Activated effector memory CD4-positive, alpha-beta T cell treated with anti-CD3 and anti-CD28 coated beads, Interleukin-2, amount 50 U/mL, for 16 hours (primary cell): ENCODE measurements at regions not wholly inside any gene's neighbourhood (a gene's known extent, or its start where the extent isn't known, plus 50 kb on each side); places are given as distances from the start of the nearest gene placed in this dataset.

ENCODE experiments used
- DNase-seq: peaks from one replicate; pipeline ENCODE4 v3.0.0-alpha.2; 2020

DNA sequence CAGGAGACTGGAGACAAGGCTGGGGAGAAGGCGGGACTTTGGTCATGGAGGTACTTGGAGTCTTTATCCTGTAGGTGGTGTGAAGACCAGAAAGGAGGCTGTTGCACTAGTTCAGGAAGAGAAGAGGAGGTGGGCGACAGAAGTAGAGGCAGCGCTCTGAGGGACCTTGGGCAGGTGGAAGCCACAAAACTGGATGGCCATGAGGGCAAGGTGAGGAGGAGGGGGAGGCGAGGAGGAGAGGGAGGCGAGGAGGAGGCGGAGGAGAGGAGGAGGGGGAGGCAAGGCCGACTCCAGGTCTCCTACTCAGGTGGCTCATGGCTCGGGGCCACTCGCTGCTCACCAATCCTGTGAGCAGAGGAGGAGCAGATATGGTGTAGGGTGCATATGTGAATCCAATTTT is 125.6 kb downstream of the RPLP1 start:
- no peak for DNase-seq

DNA sequence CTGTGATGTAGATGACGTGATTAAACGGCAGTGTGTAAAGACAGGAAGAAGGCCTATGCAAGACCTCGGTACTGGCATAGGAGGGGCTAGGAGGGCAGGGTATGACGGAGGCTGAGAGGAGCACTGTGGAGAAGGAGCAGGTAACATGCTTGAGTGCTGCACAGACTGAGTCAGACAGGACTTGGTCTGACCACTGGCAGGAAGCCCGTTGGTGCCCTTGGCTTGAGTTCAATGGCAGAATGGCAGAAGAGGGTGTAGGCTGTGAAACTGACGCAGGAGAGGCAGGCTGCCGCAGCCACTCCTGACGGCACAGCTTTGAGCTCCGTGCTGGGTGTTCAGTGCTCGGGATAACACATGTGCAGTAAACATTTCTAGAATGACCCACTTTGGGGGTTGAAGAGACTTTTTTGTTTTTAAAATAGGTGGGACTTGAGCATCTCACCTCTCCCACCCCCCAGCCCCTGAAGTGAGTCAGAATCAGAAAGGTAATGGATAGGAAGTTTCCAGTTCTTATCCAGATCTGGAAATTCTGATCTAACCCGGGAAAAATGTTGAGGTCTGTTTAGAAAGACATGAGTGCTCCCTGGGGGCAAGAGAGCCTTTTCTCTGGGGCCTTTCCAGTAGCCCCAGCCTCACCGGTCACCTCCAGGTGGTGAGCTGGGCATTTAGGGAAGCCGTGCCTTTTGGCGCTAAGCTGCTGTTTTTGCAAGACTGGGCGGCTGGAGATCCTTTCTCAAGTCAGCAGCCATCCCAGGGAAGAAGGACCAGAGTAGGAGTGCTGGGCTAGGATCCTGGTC is 126.4 kb downstream of the RPLP1 start:
- no peak for DNase-seq

DNA sequence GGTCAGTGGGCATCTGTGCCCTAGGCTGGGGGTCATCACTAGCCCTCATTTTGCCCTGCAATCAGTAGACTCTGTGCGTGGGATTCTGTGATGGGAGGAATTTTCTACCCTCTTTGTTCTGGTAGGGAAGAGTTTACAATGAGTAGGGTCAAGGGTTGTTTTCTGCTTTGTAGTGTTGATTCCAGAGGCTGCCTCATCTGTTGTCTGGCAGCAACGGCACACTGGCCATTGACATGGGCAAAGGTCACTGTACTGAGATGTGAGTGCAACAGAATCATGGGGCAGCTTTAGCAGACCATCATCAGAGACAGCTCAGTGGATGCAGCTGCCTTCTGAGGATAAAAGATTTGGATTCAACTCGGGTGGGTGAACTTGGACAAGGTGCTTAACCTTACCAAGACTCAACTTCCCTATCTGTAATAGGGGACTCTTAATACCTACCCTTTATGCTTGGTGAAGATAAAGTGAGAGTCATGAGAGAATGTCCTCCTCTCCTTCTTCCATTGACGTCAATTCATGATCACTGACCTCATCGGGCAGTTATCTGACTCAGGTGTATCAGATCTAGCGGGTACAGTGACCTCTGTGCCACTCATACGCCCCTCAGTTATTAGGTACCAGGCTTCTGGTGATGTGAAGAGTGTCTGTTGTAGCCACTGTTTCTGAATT is 127.5 kb downstream of the RPLP1 start:
- no peak for DNase-seq

DNA sequence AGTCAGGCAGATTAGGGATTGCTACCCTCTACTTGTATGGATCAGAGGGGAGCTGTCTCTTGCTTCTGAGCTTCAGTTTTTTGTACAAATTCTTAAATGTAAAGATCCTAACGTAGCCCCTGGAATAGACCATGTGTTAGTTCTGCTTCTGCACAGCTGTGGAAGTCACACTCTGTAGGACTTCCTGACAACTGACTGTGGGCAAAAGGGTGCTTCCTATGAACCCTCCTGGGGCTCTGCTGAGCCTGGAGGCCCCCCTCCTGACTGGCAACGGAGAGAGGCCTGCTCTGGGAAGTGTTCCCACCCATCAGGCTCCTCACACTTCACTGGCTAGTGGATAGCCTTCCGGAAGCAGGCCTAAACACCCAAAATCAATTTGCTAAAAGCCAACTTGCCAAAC is 131.0 kb downstream of the RPLP1 start:
- no peak for DNase-seq

DNA sequence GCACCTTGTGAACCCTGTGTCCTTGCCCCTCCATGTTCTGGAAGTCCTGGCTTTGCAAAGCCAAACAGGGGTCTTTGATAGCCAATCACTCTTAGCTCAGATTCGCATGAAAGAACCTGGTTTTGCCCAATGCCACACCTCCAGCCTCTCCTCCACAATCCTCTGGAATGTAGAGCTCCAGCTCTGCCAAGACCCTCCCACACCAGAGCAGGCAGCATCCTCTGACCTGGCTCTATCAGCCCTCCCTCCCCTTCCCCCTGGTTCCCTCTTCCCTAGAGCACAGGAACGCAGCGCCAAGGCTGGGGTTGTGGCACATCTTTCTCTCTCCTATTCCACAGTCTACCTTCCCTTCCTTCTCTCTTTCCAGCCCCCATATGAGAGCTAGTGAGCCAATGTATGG is 133.3 kb downstream of the RPLP1 start:
- DNase-seq = no peak

DNA sequence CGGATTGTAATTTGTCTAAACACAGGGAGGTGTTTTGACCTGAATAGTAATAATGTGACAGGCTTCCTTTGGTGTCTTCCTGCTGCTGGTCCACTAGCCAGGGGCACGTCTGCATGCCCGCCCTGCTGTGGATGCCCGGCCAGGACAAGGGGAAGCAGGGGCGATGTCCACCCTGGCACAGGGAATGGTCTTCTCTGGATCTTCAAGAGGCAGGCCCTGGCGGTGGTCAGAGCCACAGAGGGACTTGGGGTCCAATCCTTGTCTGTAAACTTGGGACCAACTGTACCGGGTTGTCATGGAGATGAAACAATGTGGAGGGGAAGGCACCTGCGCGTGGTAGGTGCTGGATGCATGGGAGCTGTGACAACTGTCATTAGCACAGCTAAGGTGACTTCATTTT is 134.1 kb downstream of the RPLP1 start:
- DNase-seq = no peak

DNA sequence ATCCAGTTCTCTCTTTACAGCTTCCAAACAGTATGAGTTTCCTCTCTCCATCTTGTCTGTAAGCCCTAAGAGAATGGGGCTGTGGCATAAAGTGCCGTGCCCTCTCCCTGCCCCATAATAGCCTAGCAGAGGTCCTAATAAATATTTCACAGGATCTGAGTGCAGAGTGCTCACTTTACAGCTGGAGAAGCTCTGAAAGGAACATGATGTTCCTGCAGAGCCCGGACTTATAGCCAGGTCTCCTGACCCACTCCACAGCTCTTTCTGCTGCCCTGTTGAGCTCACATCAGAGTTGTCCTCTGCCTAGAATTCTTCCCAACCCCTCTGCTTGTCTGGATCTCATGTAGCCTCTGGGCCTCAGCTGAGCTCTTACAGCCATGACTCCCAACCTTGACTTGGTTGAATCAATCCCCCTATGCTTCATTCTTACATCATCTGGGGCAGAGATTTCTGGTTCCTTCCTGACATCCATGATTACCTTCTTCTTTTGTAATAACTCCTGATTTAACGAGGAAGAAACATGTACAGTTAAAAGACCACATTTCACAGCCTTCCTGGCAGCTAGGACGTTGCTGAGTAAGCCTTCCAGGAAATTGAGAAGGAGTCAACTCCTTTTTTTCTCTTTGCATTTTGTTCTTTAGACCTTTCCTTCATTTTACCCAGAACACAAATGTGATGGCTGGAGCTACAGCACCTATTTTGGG is 135.3 kb downstream of the RPLP1 start:
- DNase-seq = no peak

DNA sequence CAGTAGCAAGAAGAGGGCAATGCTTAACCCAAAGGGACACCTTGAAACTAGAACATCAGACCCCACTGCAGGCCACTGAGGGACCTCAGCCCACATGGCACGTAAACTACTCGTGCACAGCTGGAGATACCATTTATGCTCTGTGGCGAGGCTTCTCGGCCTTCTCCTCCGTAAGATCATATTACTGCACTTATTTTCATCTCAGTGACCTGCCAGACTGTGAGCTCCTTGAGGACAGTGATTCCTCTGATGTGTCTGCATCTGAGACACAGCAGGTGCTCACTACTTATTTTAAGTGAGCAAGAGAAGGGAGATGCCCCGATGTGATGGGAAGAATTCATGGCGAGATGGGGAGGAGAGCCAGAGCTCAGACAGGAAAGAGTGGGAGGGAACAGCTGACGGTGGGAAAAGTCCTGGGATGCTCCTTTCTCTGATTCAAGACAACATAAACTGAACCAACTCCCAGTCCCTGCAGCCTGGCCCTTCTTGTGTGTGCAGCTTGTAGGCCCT is 137.6 kb downstream of the RPLP1 start:
- DNase-seq = no peak

DNA sequence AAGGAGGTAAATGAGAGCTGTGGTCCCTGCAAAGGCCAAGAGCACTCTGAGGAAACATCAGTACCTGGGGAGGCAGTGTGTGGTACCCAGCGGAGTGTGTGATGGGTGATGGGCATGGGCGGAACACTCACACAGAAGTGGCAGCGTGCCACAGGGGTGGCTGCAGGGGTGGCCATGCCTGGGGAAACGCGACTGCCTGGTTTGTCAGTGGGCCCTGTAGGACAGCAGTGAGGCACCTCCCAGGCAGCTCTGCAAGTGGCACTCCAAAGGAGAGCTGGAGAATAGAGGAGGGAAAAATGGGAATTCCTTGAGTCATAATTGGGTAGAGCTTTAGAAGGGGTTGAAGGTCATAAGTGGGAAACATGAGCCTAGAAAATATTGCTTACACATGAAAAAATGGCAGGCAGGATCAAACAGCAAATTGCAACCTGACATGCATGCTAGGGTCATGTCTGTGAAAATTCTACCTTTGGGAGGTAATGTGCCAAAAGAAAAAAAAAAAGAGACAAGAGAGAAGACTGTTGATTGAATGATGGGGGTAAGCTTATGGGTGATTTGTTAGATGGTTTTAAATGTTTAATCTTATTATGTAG is 138.4 kb downstream of the RPLP1 start:
- no peak for DNase-seq

DNA sequence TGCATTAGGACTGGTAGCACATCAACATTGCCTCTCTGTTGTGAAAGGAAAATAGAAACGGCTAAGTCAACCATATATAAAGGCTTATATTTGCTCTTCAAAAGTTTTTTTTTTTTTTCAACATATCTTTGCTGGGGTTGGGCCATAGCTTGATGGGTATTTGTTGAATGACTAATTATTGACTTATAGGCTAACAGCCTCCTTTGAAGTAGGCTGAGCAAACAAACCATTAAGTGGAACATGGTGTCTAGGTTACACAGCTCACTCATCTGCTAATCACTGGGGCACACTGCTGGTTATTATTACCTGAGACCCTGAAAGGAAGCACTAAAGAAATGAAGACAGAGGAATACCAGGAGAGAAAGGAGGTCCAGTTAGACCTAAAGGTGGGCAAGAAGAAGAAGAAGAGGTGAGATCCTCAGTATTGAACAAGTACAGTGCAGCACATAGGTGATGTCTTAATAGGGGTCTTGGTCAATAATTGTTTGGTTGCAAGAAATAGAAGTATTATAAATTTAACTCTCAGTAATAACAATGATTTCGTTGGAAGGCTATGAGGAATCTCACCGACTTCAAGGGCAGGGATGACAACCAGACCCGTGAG is 139.4 kb downstream of the RPLP1 start:
- DNase-seq = no peak

DNA sequence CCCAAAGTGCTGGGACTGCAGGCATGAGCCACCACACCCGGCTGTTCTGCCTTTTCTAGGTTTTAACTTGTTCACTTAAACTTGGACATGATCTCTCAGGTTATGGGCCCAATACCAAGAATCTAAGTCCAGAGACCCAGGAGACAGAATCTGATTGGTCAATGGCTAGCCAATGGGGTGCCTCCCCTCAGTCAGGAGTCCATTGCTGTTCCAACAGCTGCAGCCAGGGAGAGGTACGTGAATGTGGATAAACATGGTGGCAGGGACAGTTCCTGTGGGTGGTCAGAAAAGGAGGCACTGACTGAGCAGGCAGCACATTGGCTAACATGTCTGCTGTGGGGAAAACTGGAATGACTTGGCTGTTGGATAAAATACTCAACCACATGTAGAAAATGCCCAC is 140.3 kb downstream of the RPLP1 start:
- no peak for DNase-seq

DNA sequence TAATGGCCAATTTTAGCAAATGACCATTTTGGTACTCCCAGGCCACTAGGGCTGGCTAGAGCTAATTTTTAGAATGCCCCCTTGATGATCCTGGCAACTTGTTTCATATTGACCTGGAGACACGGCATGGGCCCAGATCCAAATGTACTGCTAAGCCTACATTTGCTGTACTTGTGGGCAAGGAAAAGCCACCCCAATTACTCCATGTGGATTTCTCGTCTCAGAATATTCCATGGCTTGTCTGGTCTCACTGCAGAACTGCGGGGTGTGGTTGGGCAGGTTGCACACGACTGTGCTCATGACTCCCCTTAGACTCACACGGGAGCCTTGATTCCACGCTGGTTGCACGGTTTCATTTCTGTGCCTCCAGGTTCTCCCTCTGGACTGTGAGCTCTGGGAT is 140.9 kb downstream of the RPLP1 start:
- no peak for DNase-seq

DNA sequence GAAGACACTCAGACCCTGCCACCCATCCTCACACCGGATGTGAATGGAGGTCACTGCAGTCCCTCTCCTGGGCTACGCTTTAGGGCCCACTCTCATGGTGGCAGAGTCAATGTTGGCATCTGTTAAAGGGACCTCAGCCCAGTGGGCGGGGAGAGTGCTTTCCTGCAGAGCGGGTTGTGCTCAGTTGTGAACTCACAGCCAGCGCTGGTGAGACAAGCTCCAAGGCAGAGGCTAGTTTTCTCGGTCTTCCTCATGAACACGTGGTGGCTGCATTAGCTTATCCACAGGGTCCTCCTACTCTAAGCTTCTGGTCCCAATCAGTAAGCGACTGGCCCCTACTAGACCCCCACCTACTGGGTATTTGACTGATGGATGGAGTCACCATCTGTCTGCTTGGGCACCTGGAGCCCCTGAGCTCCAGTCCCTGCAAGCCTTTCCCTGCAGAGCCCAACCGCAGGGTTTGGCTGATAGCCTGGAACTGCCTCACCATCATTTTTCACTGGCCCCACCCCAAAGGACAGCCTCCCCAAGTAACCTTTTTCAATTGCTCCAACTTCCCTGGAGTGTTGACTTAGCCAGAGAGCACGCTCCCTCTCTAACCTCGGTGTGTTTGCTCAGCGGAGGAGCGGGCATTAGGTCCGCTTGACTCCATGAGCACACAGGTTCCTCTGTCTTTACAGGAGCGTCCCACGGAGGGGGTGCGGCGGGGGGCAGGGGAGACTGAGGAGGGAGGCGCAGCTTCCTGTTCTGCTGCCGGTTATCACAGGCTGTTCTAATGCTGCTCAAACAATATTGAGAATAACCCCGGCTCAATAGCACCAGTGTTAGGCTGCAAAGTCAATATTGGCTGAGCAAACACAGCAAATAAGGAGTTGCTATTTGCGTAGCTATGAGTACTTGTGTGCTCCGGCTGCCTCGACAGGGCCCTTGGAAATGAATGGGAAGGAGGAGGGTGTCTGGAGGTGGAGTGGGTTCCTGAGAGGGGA is 141.7 kb downstream of the RPLP1 start:
- DNase-seq = no peak

DNA sequence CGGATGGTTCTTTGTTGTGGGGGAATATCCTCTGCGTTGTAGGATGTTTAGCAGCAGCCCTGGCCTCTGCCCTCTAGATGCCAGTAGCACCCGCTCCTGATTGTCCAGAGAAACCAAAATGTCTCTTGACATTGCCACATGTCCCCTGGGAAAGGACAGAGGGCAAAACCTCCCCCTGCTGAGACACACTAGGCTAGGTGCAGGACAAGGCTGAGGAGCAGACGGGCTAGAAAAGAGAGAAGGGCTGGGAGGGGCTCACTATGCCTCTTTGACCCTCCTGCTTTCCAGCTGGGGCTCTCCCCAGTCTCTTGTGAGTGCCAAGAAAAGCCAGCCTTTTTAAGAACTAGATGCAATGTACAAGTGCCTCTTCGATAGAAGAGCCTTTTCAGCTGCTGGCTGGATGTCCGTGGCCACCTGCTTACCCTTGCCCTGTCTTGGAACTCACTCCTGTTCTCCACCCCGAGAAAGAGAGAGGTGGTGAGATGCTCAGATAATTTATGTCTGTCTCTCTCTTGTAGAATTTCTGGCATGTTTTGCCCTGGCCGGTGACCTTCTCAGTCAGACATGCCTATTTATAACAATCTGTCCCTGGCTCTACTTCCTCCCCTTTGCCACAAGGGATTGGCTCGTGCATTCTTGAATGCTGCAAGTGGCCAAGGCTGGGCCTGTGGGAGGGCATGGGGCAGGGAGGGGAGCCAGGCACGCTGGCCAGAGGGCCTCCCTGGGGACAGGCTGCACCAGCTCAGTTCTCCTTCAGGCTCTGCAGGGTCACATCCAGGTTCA is 142.6 kb downstream of the RPLP1 start:
- no peak for DNase-seq

DNA sequence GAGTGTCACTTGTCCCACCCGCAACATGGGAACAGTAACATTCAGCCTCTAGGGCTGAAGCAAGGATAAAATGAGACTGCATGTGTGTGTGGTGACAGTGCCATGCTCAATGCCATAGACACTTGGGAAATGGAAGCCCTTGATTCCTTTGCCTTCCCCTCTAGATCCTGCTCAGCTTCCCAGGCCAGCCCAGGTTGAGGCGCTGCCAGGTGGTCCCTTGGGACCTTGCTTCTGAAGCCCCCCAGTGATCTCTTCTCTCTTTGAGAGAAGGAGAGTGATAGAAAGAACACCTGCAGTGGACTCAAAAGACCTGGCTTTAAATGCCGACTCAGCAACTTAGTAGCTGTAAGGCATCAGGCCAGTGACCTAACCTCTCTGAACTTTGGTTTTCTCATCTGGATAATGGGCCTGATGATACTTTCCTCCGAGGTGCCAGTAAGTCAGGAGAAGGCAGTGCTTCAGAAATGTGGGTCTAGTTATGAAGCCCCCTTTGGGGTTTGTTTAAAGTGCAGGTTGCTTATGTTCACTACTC is 144.5 kb downstream of the RPLP1 start:
- DNase-seq = no peak

DNA sequence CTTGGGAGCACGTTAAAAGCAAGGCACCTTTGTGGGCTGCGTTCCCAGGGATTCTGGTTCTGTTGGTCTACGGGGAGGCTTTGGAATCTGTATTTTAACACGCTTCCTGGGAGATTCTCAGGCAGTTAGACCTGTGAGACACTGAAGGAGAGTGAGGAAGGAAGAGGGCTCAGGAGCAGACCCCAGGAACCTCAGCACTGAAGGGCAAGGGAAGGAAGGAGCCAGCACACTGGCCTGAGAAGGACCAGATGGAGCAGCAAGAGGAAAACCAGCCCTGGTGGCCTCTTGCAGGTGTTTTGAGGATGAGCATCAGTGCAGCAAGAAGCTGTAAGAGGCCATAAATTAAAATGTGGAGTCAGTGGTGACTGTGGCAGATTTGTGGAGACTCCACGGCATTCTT is 146.7 kb downstream of the RPLP1 start:
- no peak for DNase-seq

DNA sequence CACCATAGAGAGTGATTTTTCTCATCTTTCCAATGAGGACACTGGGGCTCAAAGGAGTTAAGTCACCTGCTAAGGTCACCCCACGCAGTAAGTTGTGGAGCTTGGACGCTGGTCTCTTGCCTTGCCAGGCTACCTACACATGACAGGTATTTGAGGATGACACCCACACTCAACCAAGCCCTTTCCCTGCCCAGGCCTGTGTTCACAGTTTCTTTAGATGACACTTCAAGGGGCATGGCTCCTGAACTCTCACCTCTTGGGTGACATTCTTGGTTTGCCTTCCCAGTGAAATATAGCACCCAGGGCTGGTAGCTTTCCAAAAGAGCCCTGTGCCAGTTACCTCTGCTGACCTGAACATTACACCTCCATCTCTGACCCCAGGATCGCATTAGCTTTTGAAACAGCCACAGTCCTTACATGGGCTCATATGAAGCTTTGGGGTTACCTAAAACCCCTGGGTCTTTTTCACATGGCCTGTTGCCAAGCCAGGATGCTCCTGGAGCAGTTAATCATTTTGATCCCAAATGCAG is 148.0 kb downstream of the RPLP1 start:
- no peak for DNase-seq

DNA sequence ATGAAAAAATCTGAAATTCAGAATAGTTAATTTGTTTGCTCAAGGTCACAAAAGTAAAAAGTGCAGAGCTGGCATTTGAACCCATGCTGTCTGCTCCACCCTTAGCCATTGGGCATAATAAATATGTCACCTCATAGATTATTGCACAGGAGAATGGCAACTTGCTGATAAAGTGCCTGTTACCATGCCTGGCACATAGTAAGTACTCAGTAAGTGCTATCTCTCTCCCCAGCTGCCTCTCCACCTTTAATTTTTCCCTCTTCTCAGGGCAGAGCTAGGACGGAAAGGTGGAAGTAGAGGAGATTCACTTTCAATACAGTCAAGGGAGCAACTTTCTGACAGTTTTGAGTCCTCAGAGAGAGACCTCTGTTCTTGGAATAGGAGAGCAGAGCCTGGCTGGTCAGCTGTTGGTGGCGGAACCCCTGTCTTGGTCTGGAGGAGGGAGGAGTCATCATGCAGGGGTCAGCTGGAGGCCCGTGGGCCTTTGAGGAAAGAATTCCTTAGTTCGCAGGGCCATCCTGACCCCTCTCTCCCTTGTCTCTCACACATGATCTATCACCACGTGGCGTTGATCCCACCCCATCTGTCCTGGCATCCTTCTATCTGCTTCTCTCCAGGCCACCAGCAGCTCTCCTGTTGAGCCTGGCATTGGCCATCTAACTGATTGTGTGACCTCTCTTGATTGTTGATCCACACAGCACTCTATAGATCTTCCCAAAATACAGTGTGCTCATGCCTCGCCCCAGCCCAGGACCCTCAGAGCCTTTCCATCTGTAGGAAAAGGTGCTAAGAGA is 149.3 kb downstream of the RPLP1 start:
- DNase-seq = no peak

DNA sequence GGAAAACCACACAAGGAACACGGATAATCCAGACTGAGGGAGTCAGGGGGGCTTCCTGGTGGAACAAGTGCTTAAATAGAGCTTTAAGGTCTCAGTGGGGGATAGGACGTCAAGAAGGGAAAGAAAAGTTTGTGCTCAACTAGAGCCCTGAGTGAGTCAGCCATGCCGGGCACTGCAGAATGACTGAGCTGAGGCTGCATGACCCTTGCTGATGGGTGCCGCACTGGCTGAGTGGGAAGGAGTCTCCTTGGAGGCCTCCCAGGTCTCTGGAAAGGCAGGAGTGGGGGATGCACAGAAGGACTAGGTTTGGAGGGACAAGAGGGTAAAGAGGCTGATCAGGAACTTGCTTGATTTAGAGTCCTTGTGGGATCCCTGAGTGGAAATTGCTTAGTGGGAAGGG is 150.3 kb downstream of the RPLP1 start:
- DNase-seq = no peak
